ENCODE measurements at regions not wholly inside any gene's neighbourhood (a gene's known extent, or its start where the extent isn't known, plus 50 kb on each side); places are given as distances from the start of the nearest gene placed in this dataset.
"Not testable (repeated sequence)": the region's sequence is repeated elsewhere in the genome, so short reads cannot be mapped to it uniquely, and the experiment has no call there.

DNA sequence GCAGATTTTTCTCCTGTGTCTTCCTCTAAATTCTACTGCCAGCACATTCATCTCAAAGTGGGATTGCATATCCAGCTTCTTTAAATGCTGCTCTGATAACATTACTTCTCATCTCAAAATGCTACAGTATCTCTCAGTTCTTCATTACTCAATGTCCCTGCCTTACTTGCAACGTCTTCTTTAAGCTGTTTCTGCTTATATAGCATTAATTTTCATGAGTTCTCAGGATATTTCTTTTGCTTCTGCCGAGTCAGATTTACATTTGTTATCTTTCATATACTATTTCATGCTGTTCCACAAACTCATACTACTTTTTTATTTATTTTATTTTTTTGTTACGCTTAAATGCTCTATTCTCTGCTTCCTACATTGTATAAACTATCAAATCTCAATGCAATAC is 1223.5 kb upstream of the FAM98A start:
- TF ChIP-seq, protein P1, sequence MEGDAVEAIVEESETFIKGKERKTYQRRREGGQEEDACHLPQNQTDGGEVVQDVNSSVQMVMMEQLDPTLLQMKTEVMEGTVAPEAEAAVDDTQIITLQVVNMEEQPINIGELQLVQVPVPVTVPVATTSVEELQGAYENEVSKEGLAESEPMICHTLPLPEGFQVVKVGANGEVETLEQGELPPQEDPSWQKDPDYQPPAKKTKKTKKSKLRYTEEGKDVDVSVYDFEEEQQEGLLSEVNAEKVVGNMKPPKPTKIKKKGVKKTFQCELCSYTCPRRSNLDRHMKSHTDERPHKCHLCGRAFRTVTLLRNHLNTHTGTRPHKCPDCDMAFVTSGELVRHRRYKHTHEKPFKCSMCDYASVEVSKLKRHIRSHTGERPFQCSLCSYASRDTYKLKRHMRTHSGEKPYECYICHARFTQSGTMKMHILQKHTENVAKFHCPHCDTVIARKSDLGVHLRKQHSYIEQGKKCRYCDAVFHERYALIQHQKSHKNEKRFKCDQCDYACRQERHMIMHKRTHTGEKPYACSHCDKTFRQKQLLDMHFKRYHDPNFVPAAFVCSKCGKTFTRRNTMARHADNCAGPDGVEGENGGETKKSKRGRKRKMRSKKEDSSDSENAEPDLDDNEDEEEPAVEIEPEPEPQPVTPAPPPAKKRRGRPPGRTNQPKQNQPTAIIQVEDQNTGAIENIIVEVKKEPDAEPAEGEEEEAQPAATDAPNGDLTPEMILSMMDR (conservative IDR thresholded peaks at IDR 0.05; ENCODE audit: low read depth, low read length), result no peak
- no peak for DNase-seq (ENCODE audit: low read depth)
- no peak overlapping the region for H3K4me3 ChIP-seq (ENCODE audit: low read depth, low read length)

DNA sequence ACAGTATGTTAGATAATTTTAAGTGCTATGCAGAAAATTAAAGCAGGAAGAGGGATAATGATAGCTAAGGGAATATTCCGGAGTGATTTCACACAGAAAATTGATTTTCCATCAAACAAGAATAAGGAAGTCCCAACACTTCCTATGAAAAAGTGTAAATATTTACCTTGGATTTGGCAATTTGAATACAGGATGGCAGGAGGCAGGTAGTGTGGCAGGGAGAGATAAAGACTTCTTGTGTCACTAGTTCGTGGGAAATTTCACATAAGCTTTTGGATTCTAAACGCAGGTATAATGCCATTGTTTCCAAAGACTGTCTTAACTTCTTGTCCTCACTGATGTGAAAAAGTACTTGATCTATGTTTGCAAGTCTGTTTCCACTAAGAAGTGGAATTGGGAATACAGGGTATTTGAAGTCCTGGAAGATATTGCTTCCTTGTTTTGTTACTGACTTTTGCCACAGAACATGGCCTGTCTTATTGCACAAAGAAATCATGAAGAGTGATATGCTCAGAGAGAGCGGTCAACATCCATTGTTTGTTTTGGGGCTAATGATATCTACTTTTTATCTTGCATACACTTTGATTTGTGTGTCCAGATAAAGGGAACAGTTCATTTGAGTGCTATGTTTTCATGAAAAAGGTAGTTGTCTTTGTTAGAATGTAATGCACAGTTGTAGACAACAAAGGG is 1216.1 kb upstream of the FAM98A start:
- DNase-seq (ENCODE audit: low read depth), result no peak
- H3K4me3 ChIP-seq (ENCODE audit: low read depth, low read length), result no peak overlapping the region
- TF ChIP-seq, protein P1 (conservative IDR thresholded peaks at IDR 0.05; ENCODE audit: low read depth, low read length), result no peak

DNA sequence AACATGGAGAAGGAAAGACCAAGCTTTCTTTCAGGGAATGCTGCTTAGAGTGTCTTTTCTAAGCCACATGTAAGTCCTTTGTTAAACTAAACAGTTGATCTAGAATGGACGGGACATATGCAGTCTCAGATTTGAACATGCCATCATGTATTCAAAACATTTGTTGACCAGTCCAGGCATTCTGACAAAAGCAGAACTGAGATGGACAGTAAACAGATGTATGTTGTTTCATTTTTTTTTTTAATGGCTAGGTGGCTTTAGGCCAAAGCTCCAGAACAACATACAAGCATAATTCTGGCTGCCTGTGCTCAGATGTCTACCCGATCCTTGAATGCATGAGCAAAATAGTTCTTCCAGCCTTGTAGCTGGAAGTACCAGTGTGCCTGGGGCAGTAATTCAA is 1211.4 kb upstream of the FAM98A start:
- H3K4me3 ChIP-seq (ENCODE audit: low read depth, low read length), result no peak overlapping the region
- TF ChIP-seq, protein P1 (conservative IDR thresholded peaks at IDR 0.05; ENCODE audit: low read depth, low read length), result no peak
- DNase-seq (ENCODE audit: low read depth), result no peak

DNA sequence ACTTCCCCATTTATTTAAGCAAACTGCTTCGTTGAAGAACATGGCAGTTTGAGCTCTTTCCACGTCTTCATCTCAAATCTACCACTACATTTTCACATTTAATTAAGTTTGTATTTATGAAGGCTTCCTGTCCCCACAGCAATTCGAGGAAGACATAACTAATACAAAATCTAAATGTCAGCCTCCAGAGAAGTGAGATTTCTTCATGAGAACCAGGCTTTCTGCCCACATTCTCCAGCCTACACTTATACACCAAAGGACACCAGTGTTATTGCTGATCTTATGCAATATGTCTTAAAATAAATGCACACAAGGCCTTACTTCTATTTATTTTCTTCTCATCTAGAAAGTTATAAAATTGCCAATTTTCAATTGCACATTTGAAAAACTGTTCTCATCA is 1209.3 kb upstream of the FAM98A start:
- no peak for DNase-seq (ENCODE audit: low read depth)
- H3K4me3 ChIP-seq (ENCODE audit: low read depth, low read length), result no peak overlapping the region
- TF ChIP-seq, protein P1 (conservative IDR thresholded peaks at IDR 0.05; ENCODE audit: low read depth, low read length), result no peak

DNA sequence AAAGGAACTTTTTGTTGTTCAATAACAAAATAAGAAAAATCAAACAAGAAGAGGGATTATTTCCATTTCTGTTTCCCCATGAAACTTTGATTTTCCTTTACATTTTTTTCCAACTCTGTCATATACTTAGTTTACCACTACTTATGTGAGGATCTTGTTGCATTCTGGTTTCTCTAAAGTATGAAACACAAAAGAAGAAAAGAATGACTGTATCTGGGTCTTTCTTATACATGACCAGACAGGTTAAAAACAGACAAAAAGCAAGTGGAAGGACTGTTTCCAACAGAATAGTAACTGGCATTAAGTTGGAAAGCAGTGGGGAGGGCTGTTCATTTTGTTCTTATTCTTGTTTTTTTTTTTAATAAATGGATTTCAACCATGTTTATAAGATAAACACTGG is 1207.8 kb upstream of the FAM98A start:
- no peak overlapping the region for H3K4me3 ChIP-seq (ENCODE audit: low read depth, low read length)
- no peak for DNase-seq (ENCODE audit: low read depth)
- TF ChIP-seq, protein P1 (conservative IDR thresholded peaks at IDR 0.05; ENCODE audit: low read depth, low read length), result no peak

DNA sequence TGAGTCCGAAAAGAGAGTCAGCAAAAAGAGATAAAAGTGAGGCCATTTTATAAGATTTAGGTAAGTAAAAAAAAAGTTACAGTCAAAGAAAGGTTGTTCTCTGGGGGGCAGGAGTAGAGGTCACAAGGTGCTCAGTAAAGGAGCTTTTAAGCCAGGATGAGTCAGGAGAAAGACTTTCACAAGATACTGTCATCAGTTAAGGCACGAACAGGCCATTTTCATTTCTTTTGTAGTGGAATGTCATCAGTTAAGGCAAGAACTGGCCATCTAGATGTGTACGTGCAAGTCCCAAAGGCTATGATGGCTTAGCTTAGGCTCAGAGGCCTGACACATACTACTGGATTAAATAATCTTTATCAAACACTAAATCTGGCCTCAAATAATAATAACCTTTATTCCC is 1207.3 kb upstream of the FAM98A start:
- DNase-seq (ENCODE audit: low read depth), result no peak
- H3K4me3 ChIP-seq (ENCODE audit: low read depth, low read length), result no peak overlapping the region
- TF ChIP-seq, protein P1 (conservative IDR thresholded peaks at IDR 0.05; ENCODE audit: low read depth, low read length), result no peak

DNA sequence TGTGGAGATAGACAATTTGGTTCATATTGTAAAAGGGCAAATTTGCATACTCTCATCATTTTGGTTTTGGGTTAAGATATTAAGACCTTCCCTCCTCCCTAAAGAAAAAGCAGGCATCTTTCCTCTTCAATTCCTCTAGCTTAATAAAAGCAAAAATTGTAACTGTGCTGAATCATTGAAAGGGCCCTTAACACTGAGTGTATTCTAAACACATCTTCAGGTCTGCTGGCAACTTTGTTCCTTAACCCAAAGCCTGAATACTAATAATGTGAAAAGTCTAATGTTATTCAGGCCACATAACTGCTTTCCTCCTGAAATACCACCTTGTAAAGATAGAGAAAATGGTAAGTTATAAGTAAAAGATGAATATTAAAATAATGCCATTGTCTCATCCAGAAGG is 1200.5 kb upstream of the FAM98A start:
- no peak for DNase-seq (ENCODE audit: low read depth)
- no peak overlapping the region for H3K4me3 ChIP-seq (ENCODE audit: low read depth, low read length)
- TF ChIP-seq, protein P1 (conservative IDR thresholded peaks at IDR 0.05; ENCODE audit: low read depth, low read length), result no peak

DNA sequence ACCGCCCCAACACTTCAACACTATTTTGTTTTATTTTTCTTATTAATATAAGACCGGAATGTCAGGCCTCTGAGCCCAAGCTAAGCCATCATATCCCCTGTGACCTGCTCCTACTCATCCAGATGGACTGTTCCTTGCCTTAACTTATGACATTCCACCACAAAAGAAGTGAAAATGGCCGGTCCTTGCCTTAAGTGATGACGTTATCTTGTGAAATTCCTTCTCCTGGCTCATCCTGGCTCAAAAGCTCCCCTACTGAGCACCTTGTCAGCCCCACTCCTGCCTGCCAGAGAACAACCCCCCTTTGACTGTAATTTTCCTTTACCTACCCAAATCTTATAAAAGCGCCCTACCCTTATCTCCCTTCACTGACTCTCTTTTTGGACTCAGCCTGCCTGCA is 1196.5 kb upstream of the FAM98A start:
- not testable (repeated sequence) for DNase-seq (ENCODE audit: low read depth); H3K4me3 ChIP-seq (ENCODE audit: low read depth, low read length)
